Trophoblast cell (in vitro differentiated cells and primary cell): ENCODE measurements at regions not wholly inside any gene's neighbourhood (a gene's known extent, or its start where the extent isn't known, plus 50 kb on each side); places are given as distances from the start of the nearest gene placed in this dataset.

ENCODE experiments used
- DNase-seq, 2 donors: peaks; one replicate each; pipeline ENCODE4 v3.0.0-alpha.2; 2016
- H2AFZ ChIP-seq: 2 replicates; pipeline ENCODE4 v1.6.1; 2013; ENCODE audit warnings: low read length, moderate library complexity, mild to moderate bottlenecking; ENCODE audit not compliant: insufficient read depth, poor library complexity
- H2AK5ac ChIP-seq: 2 replicates; pipeline ENCODE4 v1.6.1; 2013; ENCODE audit warnings: mild to moderate bottlenecking, low read length
- H2BK120ac ChIP-seq: 2 replicates; pipeline ENCODE4 v1.6.1; 2013; ENCODE audit warnings: low read length, mild to moderate bottlenecking, moderate library complexity; ENCODE audit not compliant: insufficient read depth, poor library complexity
- H2BK12ac ChIP-seq: 2 replicates; pipeline ENCODE4 v1.6.1; 2013; ENCODE audit warnings: mild to moderate bottlenecking, low read length, moderate library complexity
- H2BK5ac ChIP-seq: 2 replicates; pipeline ENCODE4 v1.6.1; 2013; ENCODE audit warnings: low read length, low read depth, moderate library complexity, mild to moderate bottlenecking; ENCODE audit not compliant: poor library complexity
- H3K14ac ChIP-seq: 2 replicates; pipeline ENCODE4 v1.6.1; 2013; ENCODE audit warnings: mild to moderate bottlenecking, low read length
- H3K18ac ChIP-seq: 2 replicates; pipeline ENCODE4 v1.6.1; 2013; ENCODE audit warnings: mild to moderate bottlenecking, low read length
- H3K23ac ChIP-seq: 2 replicates; pipeline ENCODE4 v1.6.1; 2013; ENCODE audit warnings: low read length
- H3K27ac ChIP-seq: 2 replicates; pipeline ENCODE4 v1.5.1; 2013; ENCODE audit warnings: low read depth, mild to moderate bottlenecking, inconsistent platforms, low read length, moderate library complexity
- H3K27me3 ChIP-seq: 2 replicates; pipeline ENCODE4 v1.6.1; 2013; ENCODE audit warnings: inconsistent platforms, mild to moderate bottlenecking, low read length, moderate library complexity; ENCODE audit not compliant: insufficient read depth
- H3K36me3 ChIP-seq, 2 experiments: 1 replicate in 1 of 2; 2 replicates in 1 of 2; pipeline ENCODE4 v1.6.1; 2013; ENCODE audit warnings: low read length in 2 of 2, mild to moderate bottlenecking in 2 of 2, moderate library complexity in 1 of 2; ENCODE audit not compliant: insufficient read depth in 2 of 2, control insufficient read depth in 1 of 2
- H3K4ac ChIP-seq: 2 replicates; pipeline ENCODE4 v1.6.1; 2013; ENCODE audit warnings: low read depth, mild to moderate bottlenecking, low read length, moderate library complexity
- H3K4me1 ChIP-seq, 2 experiments: 1 replicate in 1 of 2; 2 replicates in 1 of 2; pipeline ENCODE4 v1.6.1; 2013; ENCODE audit warnings: low read length in 2 of 2, mild to moderate bottlenecking in 2 of 2, moderate library complexity in 1 of 2; ENCODE audit not compliant: insufficient read depth in 2 of 2, control insufficient read depth in 1 of 2
- H3K4me2 ChIP-seq: 2 replicates; pipeline ENCODE4 v1.6.1; 2013; ENCODE audit warnings: inconsistent platforms, mild to moderate bottlenecking, low read length, moderate library complexity
- H3K4me3 ChIP-seq: 2 replicates; pipeline ENCODE4 v1.5.1; 2013; ENCODE audit warnings: mild to moderate bottlenecking, low read depth, low read length, inconsistent platforms
- H3K79me1 ChIP-seq: one replicate; pipeline ENCODE4 v1.6.1; 2013; ENCODE audit warnings: low read length
- H3K79me2 ChIP-seq: 2 replicates; pipeline ENCODE4 v1.6.1; 2013; ENCODE audit warnings: low read length, mild to moderate bottlenecking; ENCODE audit not compliant: control insufficient read depth, insufficient read depth, poor library complexity
- H3K9ac ChIP-seq: 2 replicates; pipeline ENCODE4 v1.6.1; 2013; ENCODE audit warnings: mild to moderate bottlenecking, low read length
- H3K9me3 ChIP-seq: 2 replicates; pipeline ENCODE4 v1.6.1; 2013; ENCODE audit warnings: low read depth, mild to moderate bottlenecking, control low read depth, inconsistent platforms, low read length; ENCODE audit not compliant: insufficient read depth
- H4K12ac ChIP-seq: 2 replicates; pipeline ENCODE4 v1.6.1; 2013; ENCODE audit warnings: low read depth, mild to moderate bottlenecking, low read length, moderate library complexity
- H4K8ac ChIP-seq: 2 replicates; pipeline ENCODE4 v1.6.1; 2013; ENCODE audit warnings: low read depth, mild to moderate bottlenecking, low read length, moderate library complexity
- H4K91ac ChIP-seq: one replicate; pipeline ENCODE4 v1.6.1; 2013; ENCODE audit warnings: low read depth, mild to moderate bottlenecking, low read length, moderate library complexity
- WGBS: extraction: QIAGEN DNeasy Blood & Tissue Kit; methylation state at CpG from one replicate; pipeline ENCODE4 v1.1.7; 2013; ENCODE audit warnings: missing lambda C conversion rate; ENCODE audit not compliant: insufficient read length, insufficient coverage; ENCODE audit errors: extremely low coverage; 5-methylcytosine and 5-hydroxymethylcytosine counted together

DNA sequence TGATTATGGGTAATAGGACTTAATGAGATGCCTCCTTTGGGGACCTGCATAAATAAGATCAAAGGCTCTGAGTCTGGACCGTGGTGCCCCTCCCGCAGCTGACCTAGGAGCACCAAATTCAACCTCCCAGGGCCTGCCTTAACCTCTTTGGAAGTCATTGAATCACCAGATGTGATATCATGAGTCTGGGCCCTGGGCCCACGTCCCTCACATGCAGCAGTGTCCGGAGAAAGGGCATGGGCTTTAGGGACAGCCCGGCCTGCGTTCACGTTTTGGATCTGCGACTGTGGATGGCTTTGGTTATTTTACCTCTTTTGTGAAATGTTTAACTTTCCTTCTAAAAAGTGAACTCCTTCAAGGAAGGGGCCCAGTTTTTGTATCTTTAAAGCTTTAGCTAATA, 220.0 kb upstream of the KLF6 start:
- H2AFZ ChIP-seq: no peak overlapping the region
- H2AK5ac ChIP-seq: no peak overlapping the region
- no peak overlapping the region for H3K14ac ChIP-seq
- H3K9ac ChIP-seq: no peak overlapping the region
- H3K27ac ChIP-seq: no peak overlapping the region
- no peak for DNase-seq
- H4K12ac ChIP-seq: no peak overlapping the region
- WGBS: no CpG with 5 or more reads among the region's 8 CpGs
- H3K18ac ChIP-seq: no peak overlapping the region
- no peak overlapping the region for H4K91ac ChIP-seq
- no peaks in the 10 kb centered on the region for H3K79me2 ChIP-seq
- H3K4ac ChIP-seq: no peak overlapping the region
- no peak overlapping the region for H3K4me3 ChIP-seq
- H3K36me3 ChIP-seq: no peaks in the 10 kb centered on the region
- no peak overlapping the region for H2BK5ac ChIP-seq
- no peaks in the 10 kb centered on the region for H3K79me1 ChIP-seq
- no peaks in the 10 kb centered on the region for H3K27me3 ChIP-seq
- peaks cover 1% of the 10 kb centered on the region for H3K9me3 ChIP-seq
- no peak overlapping the region for H3K23ac ChIP-seq
- no peak overlapping the region for H2BK120ac ChIP-seq
- no peak overlapping the region for H3K4me2 ChIP-seq
- peak overlapping the region; percentile 27 for H2BK12ac ChIP-seq
- no peak overlapping the region for H4K8ac ChIP-seq
- H3K4me1 ChIP-seq: peaks cover 0 to 2% of the 10 kb centered on the region in 2 experiments

- H3K14ac ChIP-seq: no peak overlapping the region
- no CpG with 5 or more reads among the region's 5 CpGs for WGBS
- no peaks in the 10 kb centered on the region for H3K79me1 ChIP-seq
- no peak overlapping the region for H4K8ac ChIP-seq
- H3K4me2 ChIP-seq: no peak overlapping the region
- no peaks in the 10 kb centered on the region for H3K79me2 ChIP-seq
- no peaks in the 10 kb centered on the region for H3K36me3 ChIP-seq
- H3K27me3 ChIP-seq: no peaks in the 10 kb centered on the region
- peak overlapping the region; percentile 19 for H4K91ac ChIP-seq
- peaks cover 0 to 2% of the 10 kb centered on the region in 2 experiments for H3K4me1 ChIP-seq
- H3K23ac ChIP-seq: no peak overlapping the region
- H4K12ac ChIP-seq: no peak overlapping the region
- no peak overlapping the region for H2AK5ac ChIP-seq
- H3K27ac ChIP-seq: no peak overlapping the region
- no peak overlapping the region for H2BK12ac ChIP-seq
- H2BK120ac ChIP-seq: no peak overlapping the region
- H3K18ac ChIP-seq: no peak overlapping the region
- H3K9ac ChIP-seq: no peak overlapping the region
- no peak overlapping the region for H3K4ac ChIP-seq
- DNase-seq: no peak
- H2AFZ ChIP-seq: no peak overlapping the region
- no peak overlapping the region for H2BK5ac ChIP-seq
- no peak overlapping the region for H3K4me3 ChIP-seq
- peaks cover 1% of the 10 kb centered on the region for H3K9me3 ChIP-seq
Observed at GRCh38 chr10:4004144-4004543, 219.1 kb upstream of the KLF6 start.

DNA sequence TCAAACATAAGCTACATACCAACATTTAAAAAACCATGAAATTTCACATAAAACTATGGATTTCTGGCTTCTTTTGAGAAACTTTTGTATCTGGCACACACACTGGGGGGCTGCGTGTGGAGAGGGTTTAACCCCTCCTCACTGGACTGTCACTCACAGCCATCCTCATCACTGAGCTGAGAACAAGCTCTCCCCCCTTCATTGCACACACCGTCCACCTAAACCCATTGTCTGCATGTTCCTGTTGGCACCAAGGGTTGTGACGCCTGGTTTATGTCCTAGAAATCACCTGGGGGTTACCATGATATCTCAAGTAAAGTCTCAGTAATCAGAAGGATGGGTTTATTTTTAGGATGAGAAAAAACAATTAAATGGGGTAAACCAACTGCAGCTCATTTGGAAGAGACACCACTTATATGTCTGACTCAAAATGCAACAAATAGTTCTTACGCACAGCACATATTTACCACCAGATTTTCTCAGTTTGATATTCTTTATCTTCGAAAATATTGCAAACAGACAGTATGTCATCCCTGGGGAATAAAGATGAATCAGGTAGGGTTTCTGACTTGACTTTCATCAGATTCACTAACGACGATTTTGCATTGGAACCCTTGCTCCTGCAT, 218.5 kb upstream of the KLF6 start:
- Histone ChIP-seq H2AFZ (no peak overlapping the region), H2AK5ac (no peak overlapping the region), H3K23ac (no peak overlapping the region), H2BK12ac (peak overlapping the region; percentile 81), H3K4me3 (no peak overlapping the region), H4K12ac (no peak overlapping the region), H3K27ac (no peak overlapping the region), H2BK5ac (no peak overlapping the region), H3K9me3 (peaks cover 1% of the 10 kb centered on the region), H3K4me1 (peaks cover 0 to 2% of the 10 kb centered on the region in 2 experiments), H3K18ac (peak overlapping the region; percentile 79), H3K79me1 (no peaks in the 10 kb centered on the region), H4K91ac (peak overlapping the region; percentile 28), H3K27me3 (no peaks in the 10 kb centered on the region), H3K9ac (no peak overlapping the region), H3K14ac (no peak overlapping the region), H3K4ac (no peak overlapping the region), H3K36me3 (no peaks in the 10 kb centered on the region), H3K79me2 (no peaks in the 10 kb centered on the region), H2BK120ac (peak overlapping the region; percentile 35), H3K4me2 (no peak overlapping the region), H4K8ac (no peak overlapping the region)
- peak in 1 of 2 donors; percentile 25 for DNase-seq
- WGBS: no CpG with 5 or more reads among the region's 7 CpGs

- no peak overlapping the region for H3K27ac ChIP-seq
- H4K91ac ChIP-seq: no peak overlapping the region
- peaks cover 0 to 2% of the 10 kb centered on the region in 2 experiments for H3K4me1 ChIP-seq
- no peak overlapping the region for H3K4me2 ChIP-seq
- H3K9me3 ChIP-seq: peaks cover 1% of the 10 kb centered on the region
- H3K4me3 ChIP-seq: no peak overlapping the region
- no peak overlapping the region for H2BK12ac ChIP-seq
- no peak overlapping the region for H2AK5ac ChIP-seq
- no peak overlapping the region for H3K4ac ChIP-seq
- no peaks in the 10 kb centered on the region for H3K36me3 ChIP-seq
- H2BK120ac ChIP-seq: no peak overlapping the region
- H4K8ac ChIP-seq: no peak overlapping the region
- H3K9ac ChIP-seq: no peak overlapping the region
- no peaks in the 10 kb centered on the region for H3K79me2 ChIP-seq
- no peaks in the 10 kb centered on the region for H3K79me1 ChIP-seq
- no peak overlapping the region for H2BK5ac ChIP-seq
- WGBS: no CpG with 5 or more reads among the region's 2 CpGs
- no peak for DNase-seq
- H3K14ac ChIP-seq: no peak overlapping the region
- H3K27me3 ChIP-seq: no peaks in the 10 kb centered on the region
- no peak overlapping the region for H2AFZ ChIP-seq
- H3K23ac ChIP-seq: no peak overlapping the region
- H4K12ac ChIP-seq: no peak overlapping the region
- H3K18ac ChIP-seq: no peak overlapping the region
Observed at GRCh38 chr10:4001811-4002210, 216.8 kb upstream of the KLF6 start.
